Tibial nerve (tissue), 4 donors: ENCODE measurements at regions not wholly inside any gene's neighbourhood (a gene's known extent, or its start where the extent isn't known, plus 50 kb on each side); places are given as distances from the start of the nearest gene placed in this dataset.

Source experiments
- DNase-seq, 2 donors: peaks; one replicate each; pipeline ENCODE4 v3.0.0-alpha.2; 2019; ENCODE audit warnings: low spot score in 2 of 2
- H3K27ac ChIP-seq, 4 donors: fragments of 200-600 bp; sonication (generic) in 3 of 4; one replicate each; pipeline ENCODE4 v1.5.1; 2017 to 2019; ENCODE audit warnings: mild to moderate bottlenecking in 1 of 4
- H3K27me3 ChIP-seq, 2 donors: fragments of 200-600 bp; sonication (generic) in 1 of 2; one replicate each; pipeline versions ENCODE4 v1.5.1 to v1.6.0; 2017 to 2019
- H3K36me3 ChIP-seq, 3 donors: fragments of 200-600 bp; sonication (generic); one replicate each; pipeline ENCODE4 v1.5.1; 2018 to 2019
- H3K4me1 ChIP-seq, 4 donors: fragments of 200-600 bp; sonication (generic) in 3 of 4; one replicate each; pipeline ENCODE4 v1.5.1; 2017 to 2019
- H3K4me3 ChIP-seq, 4 donors: fragments of 200-600 bp; sonication (generic) in 3 of 4; one replicate each; pipeline ENCODE4 v1.5.1; 2017 to 2019; ENCODE audit warnings: mild to moderate bottlenecking in 1 of 4, moderate library complexity in 1 of 4
- H3K9me3 ChIP-seq, 4 donors: fragments of 200-600 bp; sonication (generic) in 3 of 4; one replicate each; pipeline ENCODE4 v1.5.1; 2017 to 2019
- EP300 ChIP-seq, 2 donors: sonication (generic); formaldehyde crosslinking; IDR thresholded peaks; one replicate each; pipeline ENCODE4 v1.6.1; 2017; ENCODE audit warnings: antibody characterized with exemption in 2 of 2, mild to moderate bottlenecking in 1 of 2
- POLR2A ChIP-seq, 2 donors: fragments of 450-650 bp; IDR thresholded peaks; one replicate each; pipeline ENCODE4 v1.6.1; 2017; ENCODE audit warnings: antibody characterized with exemption in 2 of 2, mild to moderate bottlenecking in 2 of 2, moderate library complexity in 2 of 2
- WGBS, 2 donors: methylation state at CpG; one replicate each; pipeline ENCODE4 v1.1.5; 2018; 5-methylcytosine and 5-hydroxymethylcytosine counted together
- TF ChIP-seq, protein P1 (sequence below), 5 experiments: fragments of 200-600 bp in 3 of 5; fragments of 450-650 bp in 2 of 5; sonication (generic) in 3 of 5; IDR thresholded peaks; one replicate each; pipeline ENCODE4 v1.5.1; 2016 to 2019; ENCODE audit warnings: antibody characterized with exemption in 5 of 5, mild to moderate bottlenecking in 3 of 5, moderate library complexity in 2 of 5

DNA sequence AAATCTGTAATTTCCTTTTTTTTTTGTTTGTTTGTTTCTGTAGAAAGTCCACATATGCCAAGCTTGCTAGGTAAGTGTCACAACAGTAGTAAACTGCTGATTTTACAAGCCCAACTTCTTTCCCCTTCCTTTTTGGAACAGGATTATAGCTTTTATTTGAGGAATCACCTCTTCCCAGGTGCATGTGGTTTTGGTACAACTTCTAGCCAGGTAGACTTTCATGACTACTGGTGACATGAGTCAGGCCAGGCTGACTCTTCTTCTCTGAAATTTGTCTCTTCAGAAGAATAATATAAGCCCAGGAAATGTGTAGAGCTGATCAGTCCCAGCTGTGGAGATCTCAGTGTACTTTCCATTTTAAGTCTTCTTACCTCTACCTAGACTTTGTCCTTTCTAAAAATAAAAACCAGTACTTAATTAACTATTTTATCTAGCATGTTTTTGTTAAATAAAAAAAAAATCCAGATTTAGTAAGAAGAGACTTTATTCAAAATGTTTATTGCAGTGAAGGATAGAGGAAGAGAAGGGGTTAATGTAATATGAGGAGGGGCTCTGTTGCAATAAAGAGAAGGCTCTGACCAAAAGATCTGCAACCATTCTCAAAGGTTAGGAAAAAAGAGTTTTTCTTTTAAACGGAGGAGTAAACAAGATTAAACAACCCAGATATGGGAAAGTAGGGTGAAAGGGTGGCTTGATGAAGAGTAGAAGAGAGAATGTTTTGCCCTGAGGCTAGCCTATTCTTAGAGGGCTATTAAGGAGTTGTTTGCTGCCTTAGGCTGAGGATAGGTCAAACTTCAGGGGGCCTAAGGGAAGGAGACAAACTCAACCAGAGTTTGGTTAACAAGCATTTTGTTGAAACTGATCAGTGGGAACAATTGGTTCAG, 664.2 kb downstream of the SORCS1 start:
- Histone ChIP-seq H3K4me1 (no peaks in the 10 kb centered on the region), H3K9me3 (no peaks in the 10 kb centered on the region), H3K27ac (no peak overlapping the region), H3K27me3 (no peaks in the 10 kb centered on the region), H3K36me3 (no peaks in the 10 kb centered on the region), H3K4me3 (no peak overlapping the region)
- no peak for DNase-seq
- 19 to 31% methylated on average over 1 of the region's 1 CpG for WGBS, 2 donors
- TF ChIP-seq, protein P1, sequence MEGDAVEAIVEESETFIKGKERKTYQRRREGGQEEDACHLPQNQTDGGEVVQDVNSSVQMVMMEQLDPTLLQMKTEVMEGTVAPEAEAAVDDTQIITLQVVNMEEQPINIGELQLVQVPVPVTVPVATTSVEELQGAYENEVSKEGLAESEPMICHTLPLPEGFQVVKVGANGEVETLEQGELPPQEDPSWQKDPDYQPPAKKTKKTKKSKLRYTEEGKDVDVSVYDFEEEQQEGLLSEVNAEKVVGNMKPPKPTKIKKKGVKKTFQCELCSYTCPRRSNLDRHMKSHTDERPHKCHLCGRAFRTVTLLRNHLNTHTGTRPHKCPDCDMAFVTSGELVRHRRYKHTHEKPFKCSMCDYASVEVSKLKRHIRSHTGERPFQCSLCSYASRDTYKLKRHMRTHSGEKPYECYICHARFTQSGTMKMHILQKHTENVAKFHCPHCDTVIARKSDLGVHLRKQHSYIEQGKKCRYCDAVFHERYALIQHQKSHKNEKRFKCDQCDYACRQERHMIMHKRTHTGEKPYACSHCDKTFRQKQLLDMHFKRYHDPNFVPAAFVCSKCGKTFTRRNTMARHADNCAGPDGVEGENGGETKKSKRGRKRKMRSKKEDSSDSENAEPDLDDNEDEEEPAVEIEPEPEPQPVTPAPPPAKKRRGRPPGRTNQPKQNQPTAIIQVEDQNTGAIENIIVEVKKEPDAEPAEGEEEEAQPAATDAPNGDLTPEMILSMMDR (IDR thresholded peaks at IDR 0.05): no peak
- TF ChIP-seq POLR2A (IDR thresholded peaks at IDR 0.05) (no peak), EP300 (IDR thresholded peaks at IDR 0.05) (no peak)

DNA sequence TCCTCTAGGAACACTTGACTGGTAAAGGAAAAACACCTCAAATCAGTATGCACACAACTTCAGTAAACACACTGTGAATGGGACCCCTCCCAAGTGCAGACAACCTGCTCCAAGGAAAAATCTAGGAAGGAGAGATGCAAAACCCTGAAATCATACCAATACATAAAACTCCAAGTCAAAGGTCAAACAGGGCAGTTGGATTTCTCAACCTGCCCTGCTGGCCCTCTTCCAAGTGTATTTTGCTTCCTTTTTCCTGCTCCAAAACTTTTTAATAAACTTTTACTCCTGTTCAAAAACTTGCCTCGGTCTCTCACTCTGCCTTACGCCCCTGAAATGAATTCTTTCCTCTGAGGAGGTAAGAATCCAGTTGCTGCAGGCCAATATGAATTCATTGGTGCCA, 665.1 kb downstream of the SORCS1 start:
- no peaks in the 10 kb centered on the region for H3K36me3 ChIP-seq
- no peak overlapping the region for H3K27ac ChIP-seq
- TF ChIP-seq, protein P1 (IDR thresholded peaks at IDR 0.05): no peak
- no peak for TF ChIP-seq POLR2A (IDR thresholded peaks at IDR 0.05)
- TF ChIP-seq EP300 (IDR thresholded peaks at IDR 0.05): no peak
- no peak overlapping the region for H3K4me3 ChIP-seq
- H3K4me1 ChIP-seq: no peaks in the 10 kb centered on the region
- no peaks in the 10 kb centered on the region for H3K27me3 ChIP-seq
- H3K9me3 ChIP-seq: no peaks in the 10 kb centered on the region
- WGBS, 2 donors: 81 to 88% methylated on average over 2 of the region's 2 CpGs
- no peak for DNase-seq

DNA sequence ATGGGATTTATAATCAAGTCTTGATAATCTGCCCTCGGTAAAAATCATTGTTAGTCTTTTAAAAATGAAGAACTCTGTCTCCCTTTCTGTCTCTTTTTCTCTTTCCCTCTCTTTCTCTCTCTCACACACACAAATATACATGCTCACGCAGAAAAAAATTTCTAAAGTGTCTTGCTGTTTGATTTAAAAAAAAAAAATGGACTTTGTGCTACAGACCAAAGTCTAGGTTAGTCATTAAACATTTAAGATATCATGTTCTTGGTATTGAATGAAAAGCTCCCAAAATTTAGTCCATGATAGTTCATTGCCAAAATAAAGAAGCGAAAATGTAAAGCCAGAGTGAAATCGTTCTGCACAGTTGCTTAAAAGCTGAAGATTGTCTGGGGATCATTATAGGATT, 665.8 kb downstream of the SORCS1 start:
- H3K36me3 ChIP-seq: no peaks in the 10 kb centered on the region
- H3K27me3 ChIP-seq: no peaks in the 10 kb centered on the region
- DNase-seq: no peak
- 85 to 87% methylated on average over 4 of the region's 4 CpGs for WGBS, 2 donors
- no peak overlapping the region for H3K27ac ChIP-seq
- TF ChIP-seq EP300 (IDR thresholded peaks at IDR 0.05): no peak
- no peak for TF ChIP-seq POLR2A (IDR thresholded peaks at IDR 0.05)
- TF ChIP-seq, protein P1 (IDR thresholded peaks at IDR 0.05): no peak
- H3K4me1 ChIP-seq: no peaks in the 10 kb centered on the region
- H3K9me3 ChIP-seq: no peaks in the 10 kb centered on the region
- H3K4me3 ChIP-seq: no peak overlapping the region

DNA sequence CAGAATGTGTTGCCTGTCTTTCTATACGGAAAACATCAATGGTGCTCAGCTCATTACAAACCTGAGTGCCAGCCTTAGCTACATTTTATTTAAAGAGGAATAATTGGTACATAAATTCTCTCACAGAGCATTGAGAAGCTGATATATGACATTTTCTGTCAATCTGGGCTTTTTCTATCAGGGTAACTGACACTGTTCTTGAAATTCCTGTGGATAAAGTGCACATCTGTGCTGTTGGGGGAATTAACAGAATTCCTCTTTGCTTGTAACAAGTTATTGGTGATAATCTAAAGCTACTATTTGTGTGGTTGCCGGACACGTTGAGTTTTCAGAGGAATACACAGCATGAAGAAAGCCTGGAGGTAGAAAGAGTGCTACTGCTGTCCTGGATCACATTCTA, 668.6 kb downstream of the SORCS1 start:
- WGBS, 2 donors: 77 to 79% methylated on average over 3 of the region's 3 CpGs

DNA sequence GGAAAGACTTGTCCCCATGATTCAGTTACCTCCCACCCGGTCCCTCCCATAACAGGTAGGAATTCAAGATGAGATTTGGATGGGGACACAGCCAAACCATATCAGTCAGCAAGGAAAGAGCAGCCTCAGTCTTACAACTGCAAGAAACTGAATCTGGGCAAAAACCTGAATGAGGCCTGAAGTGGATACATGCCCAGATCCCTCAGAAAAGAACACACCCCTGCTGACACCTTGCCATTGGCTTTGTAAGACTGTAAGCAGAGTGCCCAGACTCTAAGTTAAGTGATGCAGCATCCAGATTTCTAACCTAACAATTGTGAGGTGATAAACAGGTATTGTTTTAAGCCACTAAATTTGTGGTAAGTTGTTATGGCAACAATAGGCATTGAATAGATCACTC, 670.8 kb downstream of the SORCS1 start:
- no peak overlapping the region for H3K4me3 ChIP-seq
- H3K27me3 ChIP-seq: no peaks in the 10 kb centered on the region
- TF ChIP-seq EP300 (IDR thresholded peaks at IDR 0.05) (no peak), POLR2A (IDR thresholded peaks at IDR 0.05) (no peak)
- TF ChIP-seq, protein P1 (IDR thresholded peaks at IDR 0.05): no peak
- H3K36me3 ChIP-seq: no peaks in the 10 kb centered on the region
- peaks cover 0 to 6% (median 0%) of the 10 kb centered on the region in 4 donors for H3K9me3 ChIP-seq
- 100% methylated on average over 1 of the region's 1 CpG for WGBS, 2 donors
- DNase-seq: no peak
- no peak overlapping the region for H3K27ac ChIP-seq
- H3K4me1 ChIP-seq: no peaks in the 10 kb centered on the region

More for the DNA sequence above, 668.6 kb downstream of the SORCS1 start:
- TF ChIP-seq, protein P1 (IDR thresholded peaks at IDR 0.05): no peak
- no peak for TF ChIP-seq POLR2A (IDR thresholded peaks at IDR 0.05)
- no peak overlapping the region for H3K4me3 ChIP-seq
- no peak for DNase-seq
- H3K9me3 ChIP-seq: peaks cover 0 to 5% (median 0%) of the 10 kb centered on the region in 4 donors
- H3K27me3 ChIP-seq: no peaks in the 10 kb centered on the region
- H3K27ac ChIP-seq: no peak overlapping the region
- H3K4me1 ChIP-seq: no peaks in the 10 kb centered on the region
- no peaks in the 10 kb centered on the region for H3K36me3 ChIP-seq
